HG03066 (cell line): ENCODE measurements at regions not wholly inside any gene's neighbourhood (a gene's known extent, or its start where the extent isn't known, plus 50 kb on each side); places are given as distances from the start of the nearest gene placed in this dataset.
"Not testable (repeated sequence)": the region's sequence is repeated elsewhere in the genome, so short reads cannot be mapped to it uniquely, and the experiment has no call there.

Experiments used
- ATAC-seq: cut with Tn5 transposase; IDR thresholded peaks from one replicate; pipeline ENCODE4 v1.9.1; 2021; ENCODE audit warnings: low read depth; ENCODE audit not compliant: unreplicated experiment

DNA sequence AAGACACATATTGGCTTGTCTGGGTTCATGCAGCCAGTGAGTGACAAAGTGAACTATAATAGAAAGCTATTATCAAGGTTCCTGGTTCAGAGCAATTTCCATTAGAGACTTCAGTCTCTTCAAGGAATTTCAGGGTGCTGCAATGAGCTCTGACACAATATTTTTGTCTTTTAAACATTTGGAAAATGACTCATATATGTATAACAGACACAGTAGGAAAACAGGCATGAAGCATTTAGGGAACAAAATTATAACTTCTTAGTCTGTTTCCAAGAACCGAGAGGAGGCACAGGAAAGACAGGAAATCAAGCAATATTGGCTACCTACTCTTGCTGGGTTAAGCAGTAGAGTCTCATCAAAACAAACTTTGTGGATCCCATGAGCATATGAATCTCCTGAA, 170.4 kb downstream of the PTPRC start:
- ATAC-seq = no peak

GRCh38 chr1:198811449-198811848, 172.6 kb downstream of the PTPRC start:
- ATAC-seq = no peak

DNA sequence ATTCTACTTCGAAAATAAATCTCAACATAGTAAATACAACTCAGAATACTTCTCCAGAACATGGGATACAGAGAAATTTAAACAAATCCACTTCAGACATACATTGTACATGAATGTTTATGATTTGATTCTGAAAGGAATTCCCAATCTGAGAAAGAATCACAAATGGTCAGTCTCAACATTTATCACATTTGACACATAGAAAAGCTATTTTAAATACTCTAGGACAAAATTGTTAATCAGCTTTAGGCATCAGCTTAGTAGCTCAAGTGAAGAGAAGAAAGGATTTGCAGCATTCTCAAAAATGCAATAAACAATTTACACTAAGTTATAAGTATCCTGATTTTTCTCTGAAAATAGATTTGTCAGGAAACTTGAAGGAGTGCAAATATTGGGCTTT, 184.8 kb downstream of the PTPRC start:
- no peak for ATAC-seq

DNA sequence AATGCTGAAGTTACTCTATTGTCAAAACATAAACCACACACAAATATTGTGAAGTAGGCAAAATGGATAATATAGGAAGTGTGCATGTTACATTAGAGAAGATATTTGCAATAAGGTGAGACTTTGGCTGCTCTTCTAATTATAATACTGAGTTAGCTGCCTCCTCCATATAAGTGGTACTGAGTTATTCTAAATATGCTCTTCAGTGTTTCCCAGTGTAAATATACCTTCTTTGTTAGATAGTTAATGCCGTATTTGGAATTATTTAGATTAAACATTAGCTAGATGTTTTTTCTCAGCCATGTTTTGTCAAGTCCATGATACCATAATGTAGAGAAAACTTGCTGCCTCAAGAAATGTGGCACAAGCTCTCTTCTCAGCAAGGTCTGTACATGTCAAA, 186.4 kb downstream of the PTPRC start:
- ATAC-seq = no peak

DNA sequence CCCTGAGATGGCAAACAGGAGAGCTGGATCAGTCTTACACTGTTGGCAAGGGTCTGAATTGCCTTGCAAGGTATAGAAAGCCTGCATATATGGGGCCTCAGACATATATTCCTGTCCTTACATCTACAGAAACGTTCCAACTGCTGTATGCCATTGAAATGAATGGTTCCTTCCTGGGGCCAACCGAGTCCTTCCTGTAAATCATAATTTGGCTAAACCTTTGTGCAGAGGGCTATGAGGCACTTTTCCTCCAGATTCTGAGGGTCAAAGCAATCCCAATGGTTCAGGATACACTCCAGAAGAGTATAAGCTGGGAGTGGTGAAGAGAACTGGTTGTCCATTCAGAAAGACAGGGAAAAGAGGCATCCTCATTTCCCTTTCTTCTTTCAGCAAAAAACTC, 190.5 kb downstream of the PTPRC start:
- no peak for ATAC-seq

DNA sequence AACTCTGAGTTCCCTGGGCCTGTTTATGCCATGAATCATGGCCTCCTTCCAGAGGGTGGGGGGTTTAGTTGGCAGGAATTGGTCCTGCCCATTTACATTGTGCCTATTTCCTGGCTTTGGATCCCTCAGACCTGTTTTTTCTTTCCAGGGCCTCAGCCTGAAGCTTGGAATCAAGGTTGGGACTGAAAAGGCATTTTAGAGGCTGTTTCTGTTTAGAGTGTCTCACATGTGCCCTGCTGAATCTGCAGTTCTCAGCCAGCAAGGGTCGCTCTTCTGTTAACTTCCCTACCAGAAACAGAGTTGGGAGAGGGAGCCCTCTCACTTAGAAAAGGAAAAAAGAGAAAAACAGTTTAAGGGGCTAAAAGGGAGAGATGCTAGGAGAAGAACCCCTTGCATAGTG, 191.1 kb downstream of the PTPRC start:
- no peak for ATAC-seq

- no peak for ATAC-seq
Measured at GRCh38 chr1:198830412-198830811, 191.6 kb downstream of the PTPRC start.

- ATAC-seq = no peak
Measured at GRCh38 chr1:198833706-198834503, 195.1 kb downstream of the PTPRC start.

- no peak for ATAC-seq
Measured at GRCh38 chr1:198837278-198838021, 198.6 kb downstream of the PTPRC start.

- no peak for ATAC-seq
Measured at GRCh38 chr1:198838022-198838342, 199.1 kb downstream of the PTPRC start.

DNA sequence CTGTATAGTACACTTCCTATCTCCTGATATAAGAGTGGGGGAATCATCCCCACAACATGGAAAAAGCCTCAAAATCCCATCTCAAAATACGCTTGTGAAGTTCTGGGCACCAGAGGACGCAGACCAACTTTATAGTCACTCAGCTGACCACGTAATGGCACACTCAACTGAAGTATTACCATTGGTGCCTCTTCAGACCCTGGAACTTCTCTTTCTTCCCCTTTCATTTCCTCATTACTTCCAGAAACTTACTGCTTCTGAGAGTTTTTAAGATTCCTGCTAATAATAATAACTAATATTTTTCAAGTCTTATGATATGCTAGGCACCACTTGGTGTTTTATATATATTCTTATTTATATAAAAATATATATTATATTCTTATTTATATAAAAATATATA, 202.6 kb downstream of the PTPRC start:
- no peak for ATAC-seq

DNA sequence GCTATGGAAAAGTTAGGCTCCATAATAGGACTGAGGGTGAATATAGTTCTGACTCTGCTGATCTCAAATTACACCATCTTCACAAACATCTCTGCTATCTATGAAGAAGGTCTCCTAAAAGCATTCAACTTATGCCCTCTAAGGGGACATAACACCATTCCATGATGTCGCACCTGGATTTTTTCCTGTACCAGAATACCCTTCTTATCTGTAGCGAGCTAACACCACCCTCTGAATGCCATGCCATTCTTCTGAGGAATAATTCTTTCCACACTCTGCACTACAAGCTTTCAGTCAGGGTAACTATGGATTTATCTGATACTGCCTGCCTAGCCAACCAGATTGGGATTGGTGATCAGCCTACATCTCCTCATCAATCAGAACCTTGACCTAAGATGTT, 203.8 kb downstream of the PTPRC start:
- ATAC-seq = no peak

DNA sequence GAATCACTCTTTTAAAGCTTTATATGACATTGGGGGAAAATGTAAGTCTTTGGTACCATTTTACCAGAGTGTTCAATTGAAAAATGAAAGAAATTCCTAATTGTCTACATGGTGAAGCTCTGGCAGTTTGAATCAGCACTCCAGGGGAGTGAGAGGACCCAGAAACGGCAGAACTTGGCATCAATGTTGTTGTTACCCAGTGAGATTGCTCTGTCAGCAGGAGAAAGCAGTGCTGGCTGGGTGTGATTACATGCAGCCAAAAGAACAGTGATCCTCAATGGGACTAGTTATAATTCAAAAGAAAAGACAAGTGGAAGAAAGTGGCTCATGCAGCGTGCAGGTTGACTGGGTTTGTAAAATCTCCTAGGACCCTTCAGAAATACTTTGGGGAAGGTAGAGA, 206.4 kb downstream of the PTPRC start:
- ATAC-seq = no peak

DNA sequence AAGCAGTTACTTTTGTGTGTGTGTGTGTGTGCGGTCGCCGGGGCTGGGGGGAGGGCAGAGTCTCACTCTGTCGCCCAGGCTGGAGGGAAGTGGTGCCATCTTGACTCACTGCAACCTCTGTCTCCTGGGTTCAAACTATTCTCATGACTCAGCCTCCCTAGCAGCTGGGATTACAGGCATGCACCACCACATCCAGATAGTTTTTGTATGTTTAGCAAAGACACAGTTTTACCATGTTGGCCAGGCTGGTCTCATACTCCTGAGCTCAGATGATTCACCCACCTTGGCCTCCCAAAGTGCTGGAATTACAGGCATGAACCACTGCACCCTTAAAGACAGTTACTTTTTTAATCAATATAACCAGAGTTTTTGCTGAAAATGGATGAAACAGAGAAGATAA, 207.0 kb downstream of the PTPRC start:
- ATAC-seq = no peak

DNA sequence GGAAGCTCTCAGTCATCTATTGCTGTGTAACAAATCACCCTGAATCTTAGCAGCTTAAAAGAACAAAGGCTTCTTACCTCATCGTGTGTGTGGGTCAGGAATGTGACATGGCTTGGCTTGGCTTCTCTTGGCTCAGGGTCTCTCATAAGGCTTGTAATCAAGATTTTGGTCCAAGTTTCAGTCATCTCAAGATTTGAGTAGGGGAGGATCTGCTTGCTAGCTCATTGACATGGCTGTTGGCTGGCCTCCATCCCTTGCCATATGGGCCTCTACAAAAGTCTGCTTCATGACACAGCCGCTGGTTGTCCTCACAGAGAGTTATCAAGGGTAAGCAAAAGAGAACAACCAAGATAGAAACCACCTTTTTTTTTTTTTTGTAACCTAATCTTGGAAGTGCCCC, 207.7 kb downstream of the PTPRC start:
- ATAC-seq = no peak

DNA sequence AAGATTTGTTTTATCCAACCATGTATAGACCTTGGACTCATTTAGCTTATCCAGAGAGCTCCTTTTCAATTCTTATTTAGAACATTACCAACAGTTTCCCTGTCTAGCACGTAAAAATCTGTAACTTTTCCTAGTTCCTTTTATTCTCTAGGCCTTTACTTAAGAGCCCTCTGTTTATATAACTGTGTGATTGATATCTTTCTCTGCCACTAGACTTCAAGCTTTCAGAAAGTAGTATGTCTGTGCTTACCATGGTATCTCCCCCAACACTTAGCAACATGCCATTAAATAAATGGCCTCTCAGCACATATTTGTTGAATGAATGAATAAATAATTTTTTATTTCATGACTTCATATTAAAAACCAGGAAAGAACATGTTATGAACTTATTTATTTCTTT, 209.4 kb downstream of the PTPRC start:
- ATAC-seq = no peak

DNA sequence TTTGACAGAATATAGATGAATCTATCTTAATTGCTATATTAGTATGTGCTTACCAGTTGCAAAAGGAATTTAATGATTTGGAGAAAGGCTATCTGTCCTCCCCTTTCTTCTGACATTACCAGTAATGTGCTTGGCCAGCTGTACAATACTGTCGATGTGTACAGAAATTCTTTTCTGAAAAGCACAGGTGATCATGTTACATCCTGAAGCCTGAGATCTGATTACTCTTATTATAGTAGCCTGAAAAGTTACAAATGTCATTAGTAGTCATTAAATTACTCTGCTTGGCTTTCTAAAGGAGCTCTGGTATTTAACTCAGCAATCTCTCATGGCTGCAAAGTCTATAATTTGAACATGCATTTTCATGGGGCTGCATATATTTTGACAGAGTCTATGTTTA, 209.8 kb downstream of the PTPRC start:
- ATAC-seq = no peak

DNA sequence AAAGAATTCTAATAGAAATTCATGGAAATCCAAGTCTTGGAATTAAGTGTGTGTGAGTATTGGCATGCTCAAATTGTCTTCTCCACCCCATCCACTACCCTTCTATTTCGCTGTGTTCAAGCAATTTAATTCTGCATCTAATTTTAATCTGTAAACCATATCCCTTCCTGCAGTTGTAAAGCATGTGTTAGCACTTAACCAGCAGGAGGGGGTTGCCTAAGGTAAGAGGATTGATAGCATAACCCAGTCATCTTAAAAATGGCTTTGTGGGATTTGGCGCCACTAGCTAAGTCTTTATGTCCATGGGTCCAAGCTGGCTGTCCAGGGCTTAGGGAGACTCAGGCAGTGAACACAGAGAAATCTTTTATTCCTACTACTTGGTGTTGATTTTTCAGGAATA, 210.3 kb downstream of the PTPRC start:
- ATAC-seq = no peak

- ATAC-seq = no peak
Measured at GRCh38 chr1:198850196-198850595, 211.4 kb downstream of the PTPRC start.

GRCh38 chr1:198850966-198851365, 212.1 kb downstream of the PTPRC start:
- ATAC-seq = not testable (repeated sequence)

DNA sequence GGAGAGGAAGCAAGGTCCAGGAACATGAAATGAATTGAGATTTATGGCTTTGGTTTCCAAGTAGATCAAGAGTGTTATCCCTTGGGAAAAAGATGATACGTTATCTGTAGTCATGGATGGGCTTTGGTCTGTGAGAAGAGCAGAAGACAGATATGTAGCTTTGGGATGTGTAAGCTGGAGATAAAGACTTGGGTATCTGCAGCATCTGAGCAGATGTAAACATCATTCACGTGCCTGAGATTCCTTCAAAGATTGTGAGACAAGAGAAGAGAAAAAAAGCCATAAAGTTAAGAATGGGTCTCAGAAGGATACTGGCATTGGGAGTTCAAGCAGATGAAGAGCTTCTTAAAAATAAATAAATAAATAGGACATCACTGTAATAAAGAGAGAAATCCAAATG, 217.8 kb downstream of the PTPRC start:
- ATAC-seq = no peak

DNA sequence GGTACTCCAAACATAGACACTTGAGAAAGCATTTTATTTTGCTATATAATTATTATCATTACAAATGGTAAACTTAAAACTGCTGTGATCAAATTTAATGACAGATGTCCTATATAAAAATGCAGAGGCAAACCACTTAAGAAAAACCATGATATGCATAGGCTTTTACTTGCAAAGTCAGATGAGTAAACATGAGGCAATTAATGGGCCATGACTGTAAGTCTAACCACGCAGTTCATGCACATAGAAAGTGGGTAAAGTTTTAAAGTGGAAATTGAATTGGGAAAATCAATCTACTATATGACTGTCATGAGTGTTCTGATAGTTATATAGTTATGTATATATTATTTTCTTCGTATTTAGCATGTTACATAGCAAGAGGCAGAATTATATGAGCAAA, 219.2 kb downstream of the PTPRC start:
- ATAC-seq = no peak
